ENCODE measurements at regions not wholly inside any gene's neighbourhood (a gene's known extent, or its start where the extent isn't known, plus 50 kb on each side); places are given as distances from the start of the nearest gene placed in this dataset.

- intact Hi-C loops (cut with DNase I, micrococcal nuclease): no loop called here
- H3K27me3 Mint-ChIP-seq: no peaks in the 10 kb centered on the region
- ATAC-seq (ENCODE audit: poor library complexity) (no peak), DNase-seq (no peak)
- H3K4me3 Mint-ChIP-seq: no peak overlapping the region
- Histone ChIP-seq H3K4me3 (ENCODE audit: low read length) (no peak overlapping the region), H3K4me1 (ENCODE audit: insufficient read depth, low read length) (no peaks in the 10 kb centered on the region), H3K27me3 (ENCODE audit: control insufficient read depth in 1 of 2, insufficient read depth in 2 of 2, low read length in 2 of 2) (no peaks in the 10 kb centered on the region), H3K9me3 (ENCODE audit: control insufficient read depth in 1 of 2, insufficient read depth in 1 of 2, low read length in 2 of 2) (peaks cover 0 to 7% of the 10 kb centered on the region in 2 experiments), H3K27ac (ENCODE audit: low read depth in 1 of 2, low read length in 2 of 2) (no peak overlapping the region), H3K36me3 (ENCODE audit: insufficient read depth, low read length) (no peaks in the 10 kb centered on the region)
- CTCF ChIA-PET: no interaction called here
- no peaks in the 10 kb centered on the region for H3K4me1 Mint-ChIP-seq (ENCODE audit: low read depth)
- peaks cover 17% of the 10 kb centered on the region for H3K9me3 Mint-ChIP-seq
- no peak for TF ChIP-seq CTCF (IDR thresholded peaks at IDR 0.05)
- H3K27ac Mint-ChIP-seq: no peak overlapping the region
- no peaks in the 10 kb centered on the region for H3K36me3 Mint-ChIP-seq (ENCODE audit: low read depth)
- POLR2A ChIA-PET: no interaction called here
Measured at GRCh38 chr16:63960321-63960720, 1161.5 kb downstream of the CDH11 start.

GRCh38 chr16:63947022-63947421 lies 1174.8 kb downstream of the CDH11 start:
- Histone ChIP-seq H3K9me3 (ENCODE audit: control insufficient read depth in 1 of 2, insufficient read depth in 1 of 2, low read length in 2 of 2) (peaks cover 3 to 15% of the 10 kb centered on the region in 2 experiments), H3K27me3 (ENCODE audit: control insufficient read depth in 1 of 2, insufficient read depth in 2 of 2, low read length in 2 of 2) (no peaks in the 10 kb centered on the region), H3K27ac (ENCODE audit: low read depth in 1 of 2, low read length in 2 of 2) (no peak overlapping the region), H3K4me1 (ENCODE audit: insufficient read depth, low read length) (no peaks in the 10 kb centered on the region), H3K36me3 (ENCODE audit: insufficient read depth, low read length) (no peaks in the 10 kb centered on the region), H3K4me3 (ENCODE audit: low read length) (no peak overlapping the region)
- POLR2A ChIA-PET: no interaction called here
- peaks cover 11% of the 10 kb centered on the region for H3K9me3 Mint-ChIP-seq
- no peaks in the 10 kb centered on the region for H3K27me3 Mint-ChIP-seq
- no peak overlapping the region for H3K4me3 Mint-ChIP-seq
- H3K36me3 Mint-ChIP-seq (ENCODE audit: low read depth): no peaks in the 10 kb centered on the region
- no peak overlapping the region for H3K27ac Mint-ChIP-seq
- DNase-seq (no peak), ATAC-seq (ENCODE audit: poor library complexity) (no peak)
- no peaks in the 10 kb centered on the region for H3K4me1 Mint-ChIP-seq (ENCODE audit: low read depth)
- intact Hi-C loops (cut with DNase I, micrococcal nuclease): no loop called here
- CTCF ChIA-PET: no interaction called here
- TF ChIP-seq CTCF (IDR thresholded peaks at IDR 0.05): no peak

GRCh38 chr16:63945806-63946205 lies 1176.1 kb downstream of the CDH11 start:
- TF ChIP-seq CTCF (IDR thresholded peaks at IDR 0.05): no peak
- H3K36me3 ChIP-seq (ENCODE audit: insufficient read depth, low read length): no peaks in the 10 kb centered on the region
- peaks cover 3 to 15% of the 10 kb centered on the region in 2 experiments for H3K9me3 ChIP-seq (ENCODE audit: control insufficient read depth in 1 of 2, insufficient read depth in 1 of 2, low read length in 2 of 2)
- H3K27me3 ChIP-seq (ENCODE audit: control insufficient read depth in 1 of 2, insufficient read depth in 2 of 2, low read length in 2 of 2): no peaks in the 10 kb centered on the region
- Mint-ChIP-seq H3K36me3 (ENCODE audit: low read depth) (no peaks in the 10 kb centered on the region), H3K9me3 (peaks cover 11% of the 10 kb centered on the region), H3K4me3 (no peak overlapping the region), H3K27me3 (no peaks in the 10 kb centered on the region), H3K4me1 (ENCODE audit: low read depth) (no peaks in the 10 kb centered on the region), H3K27ac (no peak overlapping the region)
- ChIA-PET CTCF (no interaction called here), POLR2A (no interaction called here)
- no peak overlapping the region for H3K4me3 ChIP-seq (ENCODE audit: low read length)
- intact Hi-C loops (cut with DNase I, micrococcal nuclease): no loop called here
- no peak overlapping the region for H3K27ac ChIP-seq (ENCODE audit: low read depth in 1 of 2, low read length in 2 of 2)
- ATAC-seq (ENCODE audit: poor library complexity) (no peak), DNase-seq (no peak)
- no peaks in the 10 kb centered on the region for H3K4me1 ChIP-seq (ENCODE audit: insufficient read depth, low read length)

Data from CD4-positive, alpha-beta T cell (primary cell).